ENCODE measurements at regions not wholly inside any gene's neighbourhood (a gene's known extent, or its start where the extent isn't known, plus 50 kb on each side); places are given as distances from the start of the nearest gene placed in this dataset.

- TF ChIP-seq, protein P1, sequence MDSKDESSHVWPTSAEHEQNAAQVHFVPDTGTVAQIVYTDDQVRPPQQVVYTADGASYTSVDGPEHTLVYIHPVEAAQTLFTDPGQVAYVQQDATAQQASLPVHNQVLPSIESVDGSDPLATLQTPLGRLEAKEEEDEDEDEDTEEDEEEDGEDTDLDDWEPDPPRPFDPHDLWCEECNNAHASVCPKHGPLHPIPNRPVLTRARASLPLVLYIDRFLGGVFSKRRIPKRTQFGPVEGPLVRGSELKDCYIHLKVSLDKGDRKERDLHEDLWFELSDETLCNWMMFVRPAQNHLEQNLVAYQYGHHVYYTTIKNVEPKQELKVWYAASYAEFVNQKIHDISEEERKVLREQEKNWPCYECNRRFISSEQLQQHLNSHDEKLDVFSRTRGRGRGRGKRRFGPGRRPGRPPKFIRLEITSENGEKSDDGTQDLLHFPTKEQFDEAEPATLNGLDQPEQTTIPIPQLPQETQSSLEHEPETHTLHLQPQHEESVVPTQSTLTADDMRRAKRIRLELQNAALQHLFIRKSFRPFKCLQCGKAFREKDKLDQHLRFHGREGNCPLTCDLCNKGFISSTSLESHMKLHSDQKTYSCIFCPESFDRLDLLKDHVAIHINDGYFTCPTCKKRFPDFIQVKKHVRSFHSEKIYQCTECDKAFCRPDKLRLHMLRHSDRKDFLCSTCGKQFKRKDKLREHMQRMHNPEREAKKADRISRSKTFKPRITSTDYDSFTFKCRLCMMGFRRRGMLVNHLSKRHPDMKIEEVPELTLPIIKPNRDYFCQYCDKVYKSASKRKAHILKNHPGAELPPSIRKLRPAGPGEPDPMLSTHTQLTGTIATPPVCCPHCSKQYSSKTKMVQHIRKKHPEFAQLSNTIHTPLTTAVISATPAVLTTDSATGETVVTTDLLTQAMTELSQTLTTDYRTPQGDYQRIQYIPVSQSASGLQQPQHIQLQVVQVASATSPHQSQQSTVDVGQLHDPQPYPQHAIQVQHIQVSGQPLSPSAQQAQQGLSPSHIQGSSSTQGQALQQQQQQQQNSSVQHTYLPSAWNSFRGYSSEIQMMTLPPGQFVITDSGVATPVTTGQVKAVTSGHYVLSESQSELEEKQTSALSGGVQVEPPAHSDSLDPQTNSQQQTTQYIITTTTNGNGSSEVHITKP (tag by site-specific recombination; IDR thresholded peaks at IDR 0.05): peak; percentile 96
- no peak for TF ChIP-seq ZNF133 (tag by site-specific recombination; IDR thresholded peaks at IDR 0.05)
- TF ChIP-seq ZNF629 (tag by site-specific recombination; IDR thresholded peaks at IDR 0.05): peak; percentile 55; the same call in 1 of the 2 replicates
- no peak for TF ChIP-seq REPIN1 (tag by site-specific recombination; IDR thresholded peaks at IDR 0.05; ENCODE audit: low read depth)
- TF ChIP-seq ZFP41 (tag by site-specific recombination; IDR thresholded peaks at IDR 0.05; ENCODE audit: borderline replicate concordance): no peak
- TF ChIP-seq ZNF423 (tag by site-specific recombination; IDR thresholded peaks at IDR 0.05): no peak
- TF ChIP-seq ZIC2 (tag by site-specific recombination; IDR thresholded peaks at IDR 0.05): no peak
- no peak for TF ChIP-seq ZSCAN23 (tag by site-specific recombination; IDR thresholded peaks at IDR 0.05)
- no peak for TF ChIP-seq ZNF658 (tag by site-specific recombination; IDR thresholded peaks at IDR 0.05)
- TF ChIP-seq ZBTB1 (tag by site-specific recombination; IDR thresholded peaks at IDR 0.05): no peak
- TF ChIP-seq BCL11B (tag by site-specific recombination; IDR thresholded peaks at IDR 0.05; ENCODE audit: low read depth): no peak
- 0 out of 2 replicates have a peak, but pooled peaks have one; percentile 23 for TF ChIP-seq PATZ1 (tag by site-specific recombination; IDR thresholded peaks at IDR 0.05)
- no peak for TF ChIP-seq ZNF24 (tag by site-specific recombination; IDR thresholded peaks at IDR 0.05)
- no peak for TF ChIP-seq KLF17 (tag by site-specific recombination; IDR thresholded peaks at IDR 0.05)
- TF ChIP-seq MYNN (tag by site-specific recombination; IDR thresholded peaks at IDR 0.05; ENCODE audit: borderline replicate concordance): no peak
- no peak for TF ChIP-seq ZNF140 (tag by site-specific recombination; IDR thresholded peaks at IDR 0.05)
- TF ChIP-seq ZNF266 (tag by site-specific recombination; IDR thresholded peaks at IDR 0.05; ENCODE audit: low read depth): no peak
- no peak for TF ChIP-seq ZNF112 (tag by site-specific recombination; IDR thresholded peaks at IDR 0.05)
- no peak for TF ChIP-seq ZNF184 (tag by site-specific recombination; IDR thresholded peaks at IDR 0.05)
- TF ChIP-seq ZNF121 (tag by site-specific recombination; IDR thresholded peaks at IDR 0.05): no peak
- TF ChIP-seq ZBTB44 (tag by site-specific recombination; IDR thresholded peaks at IDR 0.05): peak; percentile 95
- no peak for TF ChIP-seq ZBTB48 (tag by site-specific recombination; IDR thresholded peaks at IDR 0.05)
- no peak for TF ChIP-seq ZNF10 (tag by site-specific recombination; IDR thresholded peaks at IDR 0.05)
- no peak for TF ChIP-seq ZNF791 (tag by site-specific recombination; IDR thresholded peaks at IDR 0.05)
- no peak for TF ChIP-seq ZNF670 (tag by site-specific recombination; IDR thresholded peaks at IDR 0.05; ENCODE audit: low read depth)
- no peak for TF ChIP-seq ZNF362 (tag by site-specific recombination; IDR thresholded peaks at IDR 0.05)
- no peak for TF ChIP-seq ZNF473 (tag by site-specific recombination; IDR thresholded peaks at IDR 0.05)
- no peak for TF ChIP-seq SALL2 (tag by site-specific recombination; IDR thresholded peaks at IDR 0.05; ENCODE audit: borderline replicate concordance)
- peak; percentile 28; the same call in 1 of the 2 replicates for TF ChIP-seq ZNF561 (tag by site-specific recombination; IDR thresholded peaks at IDR 0.05; ENCODE audit: borderline replicate concordance)
Measured at GRCh38 chr12:68538726-68539614, 71.7 kb upstream of the RAP1B start (continued).

Measured in HEK293 (cell line).